Activated CD4-positive, CD25-positive, alpha-beta regulatory T cell treated with anti-CD3 and anti-CD28 coated beads, Interleukin-2, amount 50 U/mL, for 72 hours (primary cell): ENCODE measurements at regions not wholly inside any gene's neighbourhood (a gene's known extent, or its start where the extent isn't known, plus 50 kb on each side); places are given as distances from the start of the nearest gene placed in this dataset.
"Not testable (repeated sequence)": the region's sequence is repeated elsewhere in the genome, so short reads cannot be mapped to it uniquely, and the experiment has no call there.

Experiments
- DNase-seq: peaks from one replicate; pipeline ENCODE4 v3.0.0; 2021

DNA sequence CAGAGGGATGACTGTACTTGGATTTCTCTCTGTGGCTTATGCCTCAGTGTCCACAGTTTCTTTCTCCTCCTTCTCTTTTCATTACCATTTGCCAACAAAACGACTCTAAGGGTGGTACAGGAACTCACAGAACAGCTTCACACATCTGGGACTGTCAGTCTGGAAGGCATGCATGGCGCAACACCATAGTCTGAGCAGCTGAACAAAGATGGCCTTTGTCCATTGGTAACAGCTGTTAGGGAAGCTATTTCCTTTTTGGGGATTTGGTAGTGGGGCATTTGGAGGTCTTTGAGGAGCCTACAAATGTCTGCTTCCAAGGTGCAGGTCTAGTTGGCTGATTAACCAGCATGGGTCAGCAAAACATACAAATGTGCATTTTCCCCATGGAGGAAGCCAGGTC is 81.4 kb upstream of the PCDH8 start:
- DNase-seq = no peak

DNA sequence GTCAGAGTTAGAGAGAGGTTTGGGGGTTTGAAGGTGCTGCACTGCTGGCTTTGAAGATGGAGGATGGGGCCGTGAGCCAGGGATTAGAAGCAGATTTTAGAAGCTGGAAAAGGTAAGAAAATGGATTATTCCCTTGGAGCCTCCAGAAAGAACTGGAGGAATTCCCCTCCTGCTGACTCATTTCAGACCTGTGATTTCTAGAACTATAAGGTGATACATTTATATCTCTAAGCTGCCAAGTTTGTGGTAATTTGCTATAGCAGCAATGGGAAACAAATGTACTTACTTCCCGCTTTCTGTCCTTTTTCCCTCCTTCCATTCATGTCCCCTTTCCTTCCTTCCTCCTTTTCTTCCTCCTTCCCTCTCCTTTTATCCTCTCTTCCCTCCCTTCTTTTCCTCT is 78.5 kb upstream of the PCDH8 start:
- DNase-seq = no peak

DNA sequence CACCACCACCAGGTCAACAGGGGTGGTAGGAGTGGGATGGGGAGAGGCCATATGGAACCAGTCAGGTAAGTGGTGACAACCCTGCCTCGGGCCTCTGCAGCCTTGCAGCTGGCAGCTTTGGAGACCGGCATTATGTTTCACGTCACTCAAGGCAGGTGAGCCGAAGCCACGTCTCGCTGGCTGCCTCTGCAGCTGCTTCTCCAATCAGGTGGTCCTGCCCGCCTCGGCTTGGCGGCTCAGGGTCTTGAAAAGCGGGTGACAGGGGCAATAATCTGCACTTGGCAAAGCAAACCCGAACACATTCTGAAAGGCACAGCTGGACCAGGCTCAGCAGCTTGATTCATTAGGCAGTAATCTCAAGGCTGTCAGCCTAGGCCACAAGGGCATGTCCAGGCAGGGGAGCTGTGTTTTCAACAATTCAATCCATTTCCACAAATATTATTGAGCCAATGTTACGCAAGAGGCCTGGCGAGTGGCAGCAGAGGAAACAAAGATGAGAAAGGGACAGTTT is 77.4 kb upstream of the PCDH8 start:
- no peak for DNase-seq

DNA sequence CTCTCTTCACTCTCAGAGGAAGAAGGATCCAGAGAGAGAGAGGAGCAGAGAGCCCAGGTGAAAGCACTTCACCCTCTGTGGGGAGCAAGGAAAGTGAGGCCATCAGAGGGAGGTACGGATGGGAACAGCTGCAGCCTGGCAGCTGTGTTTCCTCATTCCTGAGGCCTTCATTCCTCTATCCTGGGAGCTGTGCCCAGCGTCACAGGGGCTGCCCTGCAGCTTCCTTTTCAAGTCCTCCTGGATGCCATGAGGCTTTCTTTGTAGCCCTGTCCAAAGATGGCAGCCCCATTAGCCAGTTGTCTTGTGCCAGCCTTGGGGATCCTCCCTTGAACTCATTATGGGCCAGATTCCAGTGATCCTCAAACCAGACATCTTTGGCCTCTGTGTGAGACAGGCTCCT is 76.8 kb upstream of the PCDH8 start:
- no peak for DNase-seq

DNA sequence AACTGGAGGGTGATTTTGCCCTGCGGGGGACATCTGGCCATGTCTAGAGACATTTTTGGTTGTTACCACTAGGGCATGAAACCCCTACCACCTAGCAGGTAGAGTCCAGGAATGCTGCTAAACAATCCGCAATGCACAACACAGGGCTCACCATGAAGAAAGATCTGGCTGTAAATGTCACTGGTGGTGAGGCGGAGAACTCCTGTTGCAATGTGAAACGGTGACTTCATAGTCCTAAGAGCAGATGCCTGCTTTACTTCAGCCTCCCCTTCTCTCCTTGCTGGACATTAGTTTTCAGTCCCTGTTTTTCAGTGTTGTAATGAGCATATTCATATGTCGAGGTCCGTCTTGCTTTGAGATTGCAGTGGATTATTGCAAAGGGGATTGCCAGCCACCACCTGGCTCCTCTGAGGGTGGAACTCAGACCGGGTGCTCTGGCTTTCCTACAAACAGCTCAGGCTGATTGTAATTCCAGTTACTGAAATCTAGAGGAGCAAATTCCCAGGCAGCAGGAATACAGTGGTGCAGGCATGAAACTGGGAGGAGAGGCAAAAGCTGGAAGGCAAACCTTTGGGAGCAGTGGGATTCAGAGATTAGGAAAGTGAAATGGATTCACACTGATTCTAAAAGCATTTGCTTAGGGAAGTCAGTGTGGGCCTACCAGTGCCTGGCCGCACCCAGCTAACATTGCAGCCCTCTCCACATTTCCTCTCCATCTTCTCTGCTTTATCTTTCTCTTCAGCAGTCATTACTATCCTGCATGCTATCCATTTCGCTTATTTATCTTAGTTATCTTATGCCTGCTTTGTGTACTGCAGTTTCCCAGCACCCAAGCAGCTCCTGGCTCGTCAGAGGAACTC is 76.1 kb upstream of the PCDH8 start:
- DNase-seq = no peak

DNA sequence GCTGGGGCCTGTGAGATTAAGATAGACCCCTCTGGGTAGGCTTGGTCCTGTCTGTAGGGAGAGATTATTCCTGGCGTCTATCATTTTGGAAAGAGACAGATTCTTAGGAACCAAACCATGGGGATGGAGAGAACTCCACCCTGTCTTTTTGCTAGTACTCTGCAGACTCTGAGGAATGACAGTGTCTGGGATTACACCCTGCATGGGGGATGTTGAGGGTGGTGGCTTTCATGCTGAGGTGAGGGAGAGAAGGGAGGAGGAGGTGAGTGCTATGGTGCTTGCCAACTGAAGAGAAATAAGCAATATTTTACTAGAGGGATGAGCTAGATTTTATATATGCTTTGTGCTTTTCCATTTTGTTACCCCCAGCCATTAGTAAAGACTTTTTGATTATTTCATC is 74.5 kb upstream of the PCDH8 start:
- DNase-seq = no peak

DNA sequence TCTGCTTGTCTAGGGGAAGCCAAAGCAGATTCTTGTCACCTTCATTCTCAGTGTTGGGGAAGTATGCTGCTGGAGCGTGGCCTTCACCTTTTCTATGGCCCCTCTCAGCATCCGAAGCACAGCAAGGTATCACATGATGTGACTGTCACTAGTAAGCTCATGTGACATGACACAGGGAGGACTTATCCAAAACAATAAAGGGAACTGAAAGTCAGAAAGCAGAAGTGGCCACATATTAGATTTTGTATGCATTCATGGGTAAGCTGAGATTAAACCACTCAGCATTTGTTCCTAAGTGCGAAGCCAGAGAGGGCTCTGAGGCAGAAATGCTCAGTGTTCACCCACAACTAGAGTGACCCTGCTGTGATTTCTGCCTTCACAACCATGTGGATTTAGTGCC is 72.8 kb upstream of the PCDH8 start:
- DNase-seq = no peak

DNA sequence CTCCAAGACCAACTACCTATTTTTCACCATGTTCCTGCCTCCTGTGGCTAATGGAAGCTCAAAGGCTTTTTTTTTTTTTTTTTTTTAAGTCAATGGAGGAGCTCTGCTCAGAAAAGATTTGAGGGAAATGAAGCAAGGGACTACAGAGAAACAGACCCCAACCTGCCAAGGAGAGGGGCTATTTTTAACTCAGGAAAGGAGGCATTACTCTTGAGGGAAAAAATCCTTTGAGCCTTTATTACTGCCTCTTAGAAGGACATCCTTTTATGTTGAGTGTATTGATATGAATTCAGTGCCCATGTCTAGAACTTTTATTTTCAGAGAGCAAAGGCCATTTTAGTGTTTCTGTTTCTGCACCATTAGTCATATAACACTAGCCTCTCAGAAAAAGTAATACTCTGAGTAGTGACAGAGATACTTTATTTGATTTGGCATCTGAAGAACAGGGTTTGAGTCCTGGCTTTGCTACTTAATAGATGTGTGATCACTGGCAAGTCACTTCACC is 68.1 kb upstream of the PCDH8 start:
- DNase-seq = no peak

DNA sequence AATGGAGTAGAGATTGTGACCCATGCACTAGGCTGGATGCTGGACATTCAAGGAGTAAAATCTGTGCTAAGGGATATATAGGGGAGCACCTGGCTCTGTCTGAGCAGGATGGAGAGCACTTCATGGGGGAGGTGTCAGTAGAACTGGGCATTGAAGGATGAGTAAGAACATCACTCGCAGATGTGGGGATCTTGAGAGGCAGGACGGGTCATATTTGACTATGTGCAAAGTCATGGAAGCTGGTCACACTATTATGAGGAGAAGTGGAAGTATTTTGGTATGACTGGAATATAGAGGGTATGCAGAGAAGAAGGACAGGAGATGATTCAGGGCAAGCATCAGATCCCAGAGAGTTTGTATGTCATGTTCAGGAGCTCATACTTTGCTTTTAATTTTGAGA is 62.9 kb upstream of the PCDH8 start:
- no peak for DNase-seq

DNA sequence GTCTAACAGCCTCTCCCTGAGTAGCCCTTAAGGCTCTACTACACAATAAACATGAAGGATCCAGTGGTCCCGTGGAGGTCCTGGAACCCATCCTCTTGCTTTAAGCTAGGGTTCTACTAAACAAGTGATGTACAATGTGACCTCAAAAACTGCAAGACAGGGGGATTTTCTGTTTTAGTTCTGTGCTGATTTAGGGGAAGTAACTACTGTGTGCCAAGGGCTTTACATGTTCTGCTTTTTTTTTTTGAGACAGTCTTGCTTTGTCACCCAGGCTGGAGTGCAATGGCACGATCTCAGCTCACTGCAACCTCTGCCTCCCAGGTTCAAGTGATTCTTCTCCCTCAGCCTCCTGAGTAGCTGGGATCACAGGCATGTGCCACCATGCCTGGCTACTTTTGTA is 61.9 kb upstream of the PCDH8 start:
- not testable (repeated sequence) for DNase-seq

DNA sequence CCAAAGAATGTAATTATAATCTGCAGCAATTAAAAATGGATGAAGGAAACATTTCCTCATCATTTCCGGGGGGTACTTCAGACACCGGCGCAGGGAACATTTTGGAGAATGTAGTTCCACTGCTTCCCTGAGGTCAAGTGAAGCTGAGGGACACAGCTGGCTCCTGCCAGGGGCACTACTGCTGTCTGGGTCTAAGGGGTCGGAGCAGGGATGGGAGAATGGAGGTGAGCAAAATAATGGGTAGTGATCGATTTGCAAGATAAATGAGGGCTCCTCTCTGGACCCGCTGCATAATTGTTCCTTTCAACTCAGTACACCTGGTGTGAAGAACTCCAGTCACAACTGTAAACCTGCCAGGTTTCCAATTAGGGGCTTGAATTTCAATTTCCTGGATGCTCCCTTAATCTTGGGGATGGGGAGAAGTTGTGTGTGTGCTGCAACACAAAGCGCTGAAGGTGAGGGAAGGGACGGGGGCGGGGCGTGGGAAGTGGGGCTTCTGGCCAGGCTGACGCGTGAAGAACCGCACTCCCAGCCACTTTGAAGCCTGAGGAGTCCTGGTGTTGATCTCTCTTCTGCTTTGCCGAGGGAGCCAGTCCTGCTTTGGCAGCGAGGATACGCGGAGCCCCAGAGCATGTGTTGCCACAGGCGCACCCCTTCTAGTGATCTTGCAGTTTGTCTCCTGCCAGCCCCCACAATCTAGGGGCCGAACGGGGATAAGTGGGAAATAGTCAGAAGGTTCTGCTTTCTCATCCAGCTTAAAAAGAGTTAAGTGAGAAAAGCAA is 57.9 kb upstream of the PCDH8 start:
- DNase-seq = no peak

DNA sequence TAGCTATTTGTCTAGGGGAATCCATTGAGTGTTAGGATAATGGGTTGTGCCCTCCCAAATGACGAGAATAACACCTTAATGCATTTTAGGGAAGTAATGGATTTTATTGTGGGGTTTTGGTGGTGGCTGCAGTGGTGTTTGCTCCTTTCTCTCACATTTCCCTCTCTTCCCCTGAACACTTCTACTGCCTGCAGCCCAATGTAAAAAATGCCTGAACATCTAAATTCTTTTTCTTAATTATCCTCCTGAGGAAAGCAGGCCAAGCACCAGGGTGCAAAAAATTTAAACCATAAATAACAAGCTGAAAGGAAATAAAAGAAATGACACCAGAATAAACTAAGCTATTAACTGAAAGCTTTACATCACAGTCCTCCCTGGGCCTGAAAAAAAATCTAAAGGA is 57.3 kb upstream of the PCDH8 start:
- no peak for DNase-seq

DNA sequence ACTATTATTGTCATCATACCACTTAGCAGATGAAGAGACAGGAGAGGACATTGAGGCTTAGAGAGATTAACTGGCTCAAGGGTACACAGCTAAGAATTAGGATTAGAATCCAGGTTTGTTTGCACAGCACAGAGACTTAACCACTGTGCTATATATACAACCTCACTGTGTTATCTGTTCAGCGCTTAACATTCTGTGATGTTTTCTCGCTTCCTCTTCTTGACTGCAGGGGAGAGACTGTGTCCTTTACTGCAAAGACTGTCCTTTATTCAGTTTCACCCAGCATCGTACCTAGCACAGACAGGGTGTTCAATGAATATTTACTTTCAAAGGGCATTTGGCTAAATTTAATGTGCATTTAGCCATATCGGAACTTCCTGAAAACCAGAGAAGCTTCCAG is 54.9 kb upstream of the PCDH8 start:
- no peak for DNase-seq

DNA sequence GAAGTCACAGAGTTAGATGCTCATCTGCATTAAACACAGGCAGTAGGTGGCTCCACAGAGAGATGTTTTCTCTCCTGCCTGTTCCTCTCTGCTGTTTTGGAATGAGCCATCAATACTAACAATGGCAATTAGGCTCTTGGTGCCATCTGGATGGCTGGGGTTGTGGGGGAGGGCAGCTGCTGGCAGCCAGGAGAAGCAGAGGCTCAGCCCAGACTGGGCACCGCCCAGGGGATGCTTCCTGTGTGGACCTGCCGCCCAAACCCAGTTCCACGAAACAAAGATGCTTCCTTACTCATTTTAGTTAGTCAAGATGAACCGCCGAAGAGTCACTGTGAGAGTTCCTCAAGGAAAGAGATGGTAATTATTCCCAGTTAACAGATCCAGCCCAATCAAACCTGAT is 50.8 kb upstream of the PCDH8 start:
- DNase-seq = no peak
